SK-N-SH (cell line): ENCODE measurements at regions not wholly inside any gene's neighbourhood (a gene's known extent, or its start where the extent isn't known, plus 50 kb on each side); places are given as distances from the start of the nearest gene placed in this dataset.
"Not testable (repeated sequence)": the region's sequence is repeated elsewhere in the genome, so short reads cannot be mapped to it uniquely, and the experiment has no call there.

ENCODE experiments used
- CTCF ChIA-PET: fragments of 300-600, 350-600 bp; formaldehyde crosslinking; extraction: SDS; loops from one replicate; lab custom pipeline; 2021; lab: Yijun Ruan, JAX
- POLR2A ChIA-PET: fragments of 350-600 bp; sonication (Branson Sonifier 250); formaldehyde crosslinking; extraction: SDS; loops from one replicate; lab custom pipeline; 2020; ENCODE audit warnings: antibody characterized with exemption, inconsistent platforms; lab: Yijun Ruan, JAX
- DNase-seq: peaks from one replicate; pipeline ENCODE4 v3.0.0; 2012
- H2AFZ ChIP-seq: fragments of 200-600 bp; sonication (generic); 2 replicates; pipeline ENCODE4 v1.8.1; 2016; ENCODE audit warnings: antibody characterized with exemption, mild to moderate bottlenecking, low read depth
- H3F3A ChIP-seq: fragments of 200-600 bp; sonication (generic); replicated peaks from 2 replicates; pipeline ENCODE3; 2016; ENCODE audit warnings: antibody characterized with exemption, mild to moderate bottlenecking; ENCODE audit not compliant: insufficient read depth
- H3K27ac ChIP-seq, 2 experiments: fragments of 200-500 bp in 1 of 2; fragments of 200-600 bp in 1 of 2; sonication (Bioruptor generic) in 1 of 2; sonication (generic), shearing (Covaris generic) in 1 of 2; 2 replicates each; pipeline versions ENCODE4 v1.5.1 to v1.6.1; 2014 to 2016; ENCODE audit warnings: low read depth in 2 of 2, inconsistent platforms in 1 of 2, low read length in 1 of 2, mild to moderate bottlenecking in 1 of 2, mixed read lengths in 1 of 2
- H3K27me3 ChIP-seq: fragments of 200-600 bp; sonication (generic), shearing (Covaris generic); 2 replicates; pipeline ENCODE4 v1.6.1; 2016; ENCODE audit warnings: mixed run types; ENCODE audit not compliant: insufficient read depth
- H3K36me3 ChIP-seq, 2 experiments: fragments of 200-500 bp in 1 of 2; fragments of 200-600 bp in 1 of 2; sonication (Bioruptor generic) in 1 of 2; sonication (generic) in 1 of 2; replicated peaks in 1 of 2; 2 replicates each; pipeline versions ENCODE3 to v1.5.1; 2014 to 2016; ENCODE audit warnings: low read length in 1 of 2, mild to moderate bottlenecking in 1 of 2; ENCODE audit not compliant: insufficient read depth in 2 of 2, control insufficient read depth in 1 of 2
- H3K4me1 ChIP-seq, 2 experiments: fragments of 200-500 bp in 1 of 2; fragments of 200-600 bp in 1 of 2; sonication (Bioruptor generic) in 1 of 2; sonication (generic), shearing (Covaris generic) in 1 of 2; 2 replicates each; pipeline versions ENCODE4 v1.5.1 to v1.6.1; 2014 to 2016; ENCODE audit warnings: low read depth in 1 of 2, low read length in 1 of 2, mixed run types in 1 of 2; ENCODE audit not compliant: insufficient read depth in 2 of 2, control insufficient read depth in 1 of 2
- H3K4me2 ChIP-seq: fragments of 200-600 bp; sonication (generic), shearing (Covaris generic); 2 replicates; pipeline ENCODE4 v1.6.1; 2017; ENCODE audit warnings: mixed run types
- H3K4me3 ChIP-seq, 2 experiments: fragments of 200-500 bp in 1 of 2; fragments of 200-600 bp in 1 of 2; sonication (Bioruptor generic) in 1 of 2; sonication (generic), shearing (Covaris generic) in 1 of 2; 2 replicates each; pipeline versions ENCODE4 v1.5.1 to v1.8.1; 2014 to 2016; ENCODE audit warnings: low read depth in 2 of 2, inconsistent platforms in 1 of 2, low read length in 1 of 2, mild to moderate bottlenecking in 1 of 2, mixed read lengths in 1 of 2, moderate library complexity in 1 of 2
- H3K79me2 ChIP-seq: fragments of 200-600 bp; sonication (generic); 2 replicates; pipeline ENCODE4 v1.8.1; 2017; ENCODE audit warnings: mild to moderate bottlenecking; ENCODE audit not compliant: insufficient read depth
- H3K9ac ChIP-seq: fragments of 200-600 bp; sonication (generic); 2 replicates; pipeline ENCODE4 v1.6.1; 2017; ENCODE audit warnings: mixed run types
- H3K9me2 ChIP-seq: fragments of 200-600 bp; sonication (generic); 2 replicates; pipeline ENCODE4 v1.6.1; 2017; ENCODE audit warnings: mixed run types
- H3K9me3 ChIP-seq: fragments of 200-600 bp; sonication (generic); 2 replicates; pipeline ENCODE4 v1.6.1; 2017; ENCODE audit warnings: mixed run types, mild to moderate bottlenecking, moderate library complexity
- H4K20me1 ChIP-seq: fragments of 200-600 bp; sonication (generic); 2 replicates; pipeline ENCODE4 v1.6.1; 2017; ENCODE audit warnings: mild to moderate bottlenecking, mixed run types; ENCODE audit not compliant: insufficient read depth
- EP300 ChIP-seq, 2 experiments: IDR thresholded peaks; 2 replicates each; pipeline versions ENCODE4 v1.4.0 to v1.6.1; 2012; ENCODE audit warnings: borderline replicate concordance in 1 of 2, low read depth in 1 of 2, low read length in 1 of 2
- FOXJ3 ChIP-seq: sonication (generic); formaldehyde crosslinking; IDR thresholded peaks from 2 replicates; pipeline ENCODE4 v1.5.1; 2020; ENCODE audit warnings: mild to moderate bottlenecking, missing genetic modification reagents
- GABPA ChIP-seq: IDR thresholded peaks from 2 replicates; pipeline ENCODE4 v1.4.0; 2012; ENCODE audit warnings: low read depth, mild to moderate bottlenecking
- IRF3 ChIP-seq: fragments of 150-350 bp; IDR thresholded peaks from 2 replicates; pipeline ENCODE4 v1.6.1; 2016; ENCODE audit warnings: mild to moderate bottlenecking, low read depth, low read length
- JUND ChIP-seq: IDR thresholded peaks from 2 replicates; pipeline ENCODE4 v1.4.0; 2012
- MEF2A ChIP-seq: IDR thresholded peaks from 2 replicates; pipeline ENCODE4 v1.4.0; 2012; ENCODE audit warnings: low read depth, borderline replicate concordance
- NFIC ChIP-seq: IDR thresholded peaks from 2 replicates; pipeline ENCODE4 v1.4.0; 2012; ENCODE audit warnings: borderline replicate concordance
- NRF1 ChIP-seq: IDR thresholded peaks from 2 replicates; pipeline ENCODE4 v1.6.1; 2012; ENCODE audit warnings: low read depth, mild to moderate bottlenecking, low read length
- PBX3 ChIP-seq: IDR thresholded peaks from 2 replicates; pipeline ENCODE4; 2012
- RAD21 ChIP-seq: IDR thresholded peaks from 2 replicates; pipeline ENCODE4 v1.6.1; 2012; ENCODE audit warnings: mild to moderate bottlenecking, low read length
- RCOR1 ChIP-seq: fragments of 150-350 bp; IDR thresholded peaks from 2 replicates; pipeline ENCODE4 v1.6.1; 2017; ENCODE audit warnings: antibody characterized with exemption, low read length
- RFX5 ChIP-seq: IDR thresholded peaks from 2 replicates; pipeline ENCODE4 v1.6.1; 2012; ENCODE audit warnings: mild to moderate bottlenecking, improper control_type of control experiment, low read length
- SIN3A ChIP-seq: IDR thresholded peaks from 2 replicates; pipeline ENCODE4 v1.6.1; 2012; ENCODE audit warnings: low read depth, mild to moderate bottlenecking, low read length, moderate library complexity, borderline replicate concordance
- TAF1 ChIP-seq: IDR thresholded peaks from 2 replicates; pipeline ENCODE4 v1.6.1; 2012; ENCODE audit warnings: low read depth, mild to moderate bottlenecking, low read length, moderate library complexity, borderline replicate concordance
- TEAD4 ChIP-seq: IDR thresholded peaks from 2 replicates; pipeline ENCODE4 v1.4.0; 2012; ENCODE audit warnings: mild to moderate bottlenecking, borderline replicate concordance; ENCODE audit not compliant: insufficient read depth
- USF2 ChIP-seq: fragments of 150-350 bp; IDR thresholded peaks from 2 replicates; pipeline ENCODE4 v1.6.1; 2017; ENCODE audit warnings: antibody characterized with exemption, low read length, low read depth, borderline replicate concordance
- WGBS: methylation state at CpG from one replicate; pipeline ENCODE4 v1.1.6; 2017; ENCODE audit warnings: low lambda C conversion rate; 5-methylcytosine and 5-hydroxymethylcytosine counted together
- TF ChIP-seq, protein P1 (sequence below): IDR thresholded peaks from 2 replicates; pipeline ENCODE4 v1.4.0; 2012; ENCODE audit warnings: low read depth, borderline replicate concordance
- TF ChIP-seq, protein P2 (sequence below): fragments of 200-600 bp; sonication (generic); IDR thresholded peaks from 2 replicates; pipeline ENCODE4 v1.6.1; 2017; ENCODE audit warnings: antibody characterized with exemption, mild to moderate bottlenecking, moderate library complexity
- TF ChIP-seq, protein P3 (sequence below): IDR thresholded peaks from 2 replicates; pipeline ENCODE4 v1.4.0; 2012; ENCODE audit warnings: low read depth

DNA sequence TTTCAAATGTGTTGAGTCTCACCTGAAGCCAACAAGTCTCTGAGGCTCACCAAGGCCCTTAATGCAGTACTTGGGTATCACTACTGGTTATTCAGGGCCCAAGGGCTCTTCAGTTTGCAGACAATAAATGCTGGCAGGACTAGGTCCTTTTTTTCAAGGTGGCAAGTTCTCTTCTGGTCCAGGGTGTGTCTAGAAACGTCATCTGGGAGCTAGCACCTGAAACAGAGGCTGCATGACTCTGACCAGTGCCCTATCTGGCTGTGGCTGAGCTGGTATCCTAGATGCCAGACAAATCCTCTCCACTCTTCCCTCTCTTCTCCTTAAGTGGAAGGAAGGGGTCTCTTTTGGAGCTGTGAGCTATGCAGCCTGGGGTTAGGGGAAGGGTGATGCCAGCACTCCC is 276.8 kb downstream of the PYDC2 start:
- Histone ChIP-seq H3K4me1 (no peaks in the 10 kb centered on the region), H3K9me2 (no peaks in the 10 kb centered on the region), H3K4me3 (no peak overlapping the region), H3K27me3 (no peaks in the 10 kb centered on the region; the same call in 1 of the 2 replicates), H3K9me3 (no peaks in the 10 kb centered on the region), H3K9ac (no peak overlapping the region), H3K79me2 (no peaks in the 10 kb centered on the region), H3F3A (no peaks in the 10 kb centered on the region), H4K20me1 (no peaks in the 10 kb centered on the region), H2AFZ (no peak overlapping the region), H3K27ac (no peak overlapping the region), H3K36me3 (no peaks in the 10 kb centered on the region), H3K4me2 (no peak overlapping the region)
- TF ChIP-seq NFIC (no peak), TEAD4 (no peak), GABPA (no peak), FOXJ3 (no peak), SIN3A (no peak), IRF3 (no peak)
- ChIA-PET CTCF (no interaction called here), POLR2A (no interaction called here)
- no peak for DNase-seq
- 0% methylated on average over 1 of the region's 1 CpG for WGBS

- no peak for TF ChIP-seq RAD21
- TF ChIP-seq JUND, result no peak
- no peak for TF ChIP-seq MEF2A
- TF ChIP-seq, protein P1, sequence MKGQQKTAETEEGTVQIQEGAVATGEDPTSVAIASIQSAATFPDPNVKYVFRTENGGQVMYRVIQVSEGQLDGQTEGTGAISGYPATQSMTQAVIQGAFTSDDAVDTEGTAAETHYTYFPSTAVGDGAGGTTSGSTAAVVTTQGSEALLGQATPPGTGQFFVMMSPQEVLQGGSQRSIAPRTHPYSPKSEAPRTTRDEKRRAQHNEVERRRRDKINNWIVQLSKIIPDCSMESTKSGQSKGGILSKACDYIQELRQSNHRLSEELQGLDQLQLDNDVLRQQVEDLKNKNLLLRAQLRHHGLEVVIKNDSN, result no peak
- TF ChIP-seq, protein P2, sequence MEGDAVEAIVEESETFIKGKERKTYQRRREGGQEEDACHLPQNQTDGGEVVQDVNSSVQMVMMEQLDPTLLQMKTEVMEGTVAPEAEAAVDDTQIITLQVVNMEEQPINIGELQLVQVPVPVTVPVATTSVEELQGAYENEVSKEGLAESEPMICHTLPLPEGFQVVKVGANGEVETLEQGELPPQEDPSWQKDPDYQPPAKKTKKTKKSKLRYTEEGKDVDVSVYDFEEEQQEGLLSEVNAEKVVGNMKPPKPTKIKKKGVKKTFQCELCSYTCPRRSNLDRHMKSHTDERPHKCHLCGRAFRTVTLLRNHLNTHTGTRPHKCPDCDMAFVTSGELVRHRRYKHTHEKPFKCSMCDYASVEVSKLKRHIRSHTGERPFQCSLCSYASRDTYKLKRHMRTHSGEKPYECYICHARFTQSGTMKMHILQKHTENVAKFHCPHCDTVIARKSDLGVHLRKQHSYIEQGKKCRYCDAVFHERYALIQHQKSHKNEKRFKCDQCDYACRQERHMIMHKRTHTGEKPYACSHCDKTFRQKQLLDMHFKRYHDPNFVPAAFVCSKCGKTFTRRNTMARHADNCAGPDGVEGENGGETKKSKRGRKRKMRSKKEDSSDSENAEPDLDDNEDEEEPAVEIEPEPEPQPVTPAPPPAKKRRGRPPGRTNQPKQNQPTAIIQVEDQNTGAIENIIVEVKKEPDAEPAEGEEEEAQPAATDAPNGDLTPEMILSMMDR, result no peak
- no peak for TF ChIP-seq PBX3
- TF ChIP-seq NRF1, result no peak
- TF ChIP-seq RFX5, result no peak
- no peak for TF ChIP-seq EP300 (IDR thresholded peaks at IDR 0.05; ENCODE audit: borderline replicate concordance in 1 of 2, low read depth in 1 of 2, low read length in 1 of 2)
- no peak for TF ChIP-seq USF2
- no peak for TF ChIP-seq GABPA
- TF ChIP-seq, protein P3, sequence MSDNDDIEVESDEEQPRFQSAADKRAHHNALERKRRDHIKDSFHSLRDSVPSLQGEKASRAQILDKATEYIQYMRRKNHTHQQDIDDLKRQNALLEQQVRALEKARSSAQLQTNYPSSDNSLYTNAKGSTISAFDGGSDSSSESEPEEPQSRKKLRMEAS, result no peak
- no peak for TF ChIP-seq TAF1
- TF ChIP-seq RCOR1, result no peak
- POLR2A ChIA-PET, result interaction anchor here (0.6 kb wide), 1 partner anchor 704 kb away, joined by 3 read pairs; no protein-coding TSS in a partner anchor
These were observed 279.7 kb downstream of the PYDC2 start for GRCh38 chr3:191740712-191741111.

GRCh38 chr3:191741847-191742350 is 280.9 kb downstream of the PYDC2 start:
- H2AFZ ChIP-seq, H3K9me2 ChIP-seq, H3K4me1 ChIP-seq, POLR2A ChIA-PET, H3K4me2 ChIP-seq, H3K27ac ChIP-seq, H3K79me2 ChIP-seq, H3F3A ChIP-seq, H4K20me1 ChIP-seq, H3K36me3 ChIP-seq, H3K9me3 ChIP-seq, H3K9ac ChIP-seq, CTCF ChIA-PET, DNase-seq, H3K27me3 ChIP-seq, H3K4me3 ChIP-seq: not testable (repeated sequence)
- WGBS, result 0% methylated on average over 1 of the region's 1 CpG

More at GRCh38 chr3:191740712-191741111, 279.7 kb downstream of the PYDC2 start:
- Histone ChIP-seq H4K20me1 (no peaks in the 10 kb centered on the region), H3K27me3 (no peaks in the 10 kb centered on the region; the same call in 1 of the 2 replicates), H3K27ac (no peak overlapping the region), H3K9me3 (no peaks in the 10 kb centered on the region), H3K9ac (no peak overlapping the region), H3K36me3 (no peaks in the 10 kb centered on the region), H3F3A (no peaks in the 10 kb centered on the region), H3K4me2 (no peak overlapping the region), H3K4me3 (no peak overlapping the region), H2AFZ (no peak overlapping the region), H3K9me2 (no peaks in the 10 kb centered on the region), H3K4me1 (no peaks in the 10 kb centered on the region), H3K79me2 (no peaks in the 10 kb centered on the region)
- 4% methylated on average over 2 of the region's 2 CpGs for whole genome bisulfite sequencing
- CTCF ChIA-PET, result no interaction called here
- no peak for DNase-seq
